GM21529 (cell line): ENCODE measurements at regions not wholly inside any gene's neighbourhood (a gene's known extent, or its start where the extent isn't known, plus 50 kb on each side); places are given as distances from the start of the nearest gene placed in this dataset.

Experiments used
- ATAC-seq: cut with Tn5 transposase; IDR thresholded peaks from one replicate; pipeline ENCODE4 v1.9.1; 2021; ENCODE audit not compliant: unreplicated experiment

DNA sequence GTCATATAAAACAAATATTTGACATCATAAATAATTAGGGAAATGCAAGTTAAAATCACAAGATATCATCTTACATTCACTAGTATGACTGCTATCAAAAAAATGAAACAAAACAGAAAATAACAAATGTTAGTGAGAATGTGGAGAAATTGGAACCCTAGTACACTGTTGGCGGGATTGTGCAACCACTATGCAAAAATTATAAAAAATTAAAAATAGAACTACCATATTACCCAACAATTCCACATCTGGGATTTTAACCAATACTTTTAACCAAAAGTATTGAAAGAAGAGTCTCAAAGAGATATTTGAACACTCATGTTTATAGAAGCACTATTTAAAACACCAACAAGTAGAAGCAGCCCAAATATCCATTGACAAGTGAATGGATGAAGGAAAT lies 797.2 kb upstream of the ADAMTS5 start:
- no peak for ATAC-seq

DNA sequence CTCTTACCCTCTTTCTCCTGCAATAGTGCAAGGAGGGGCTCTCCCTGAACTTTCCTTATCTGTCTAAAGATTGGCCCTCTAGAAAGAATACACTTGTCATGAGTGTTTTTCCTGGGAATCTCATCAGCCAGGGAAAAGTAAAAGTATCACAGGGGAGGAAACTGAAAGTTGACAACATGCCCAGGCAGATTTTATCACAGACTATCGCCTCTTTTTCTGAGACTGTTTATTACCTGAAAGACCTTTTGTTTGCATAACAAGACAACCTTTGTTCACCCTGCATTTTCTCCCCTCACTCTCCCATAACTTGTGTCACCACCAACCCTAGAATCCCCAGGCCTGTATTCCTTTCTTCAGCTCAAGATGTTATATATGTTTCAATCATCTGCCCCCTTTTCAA lies 794.7 kb upstream of the ADAMTS5 start:
- no peak for ATAC-seq

DNA sequence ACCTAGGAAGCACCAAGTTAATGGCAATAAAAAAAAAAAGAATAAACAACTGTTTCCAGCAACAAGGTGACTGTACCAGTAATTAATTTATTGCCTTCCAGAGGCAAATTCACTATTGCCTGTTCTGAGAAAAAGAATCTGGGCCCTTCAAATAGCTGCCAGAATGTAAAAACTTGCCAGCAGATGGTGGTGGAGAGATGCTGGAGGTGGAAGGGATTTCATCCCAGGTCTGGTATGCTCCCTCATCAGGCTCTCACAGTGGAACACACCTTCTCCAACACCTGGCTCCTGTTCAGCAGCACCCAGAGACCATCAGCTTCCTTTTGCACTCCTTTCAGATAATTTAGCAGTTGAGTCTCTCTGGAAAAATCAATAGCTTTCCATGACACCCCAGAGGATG lies 792.9 kb upstream of the ADAMTS5 start:
- ATAC-seq: no peak

DNA sequence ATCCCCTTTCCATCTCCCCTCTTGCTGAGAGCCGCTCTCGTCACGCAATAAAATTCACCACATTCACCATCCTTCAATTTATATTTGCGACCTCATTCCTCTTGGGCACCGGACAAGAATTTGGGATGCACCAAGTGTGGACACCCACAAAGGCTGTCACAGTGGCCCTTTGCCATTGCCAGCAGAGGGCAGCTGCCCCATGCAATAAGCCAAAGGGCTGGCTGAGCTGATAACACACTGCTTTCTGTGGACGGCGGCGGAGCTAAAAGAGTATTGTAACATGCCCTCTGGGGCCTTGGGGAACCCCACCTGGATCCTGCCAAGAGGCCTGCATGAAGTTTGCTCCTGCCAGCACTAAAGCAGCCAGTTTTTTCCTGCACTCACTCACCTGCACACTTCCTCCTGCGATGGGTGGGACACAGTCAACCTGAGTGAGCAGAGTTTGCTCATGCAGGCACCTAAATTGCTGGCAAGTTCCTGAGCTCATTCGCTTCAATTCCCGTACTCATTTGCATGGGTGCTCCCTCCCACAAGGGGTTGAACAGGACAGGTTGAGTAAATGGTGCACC lies 792.3 kb upstream of the ADAMTS5 start:
- no peak for ATAC-seq

DNA sequence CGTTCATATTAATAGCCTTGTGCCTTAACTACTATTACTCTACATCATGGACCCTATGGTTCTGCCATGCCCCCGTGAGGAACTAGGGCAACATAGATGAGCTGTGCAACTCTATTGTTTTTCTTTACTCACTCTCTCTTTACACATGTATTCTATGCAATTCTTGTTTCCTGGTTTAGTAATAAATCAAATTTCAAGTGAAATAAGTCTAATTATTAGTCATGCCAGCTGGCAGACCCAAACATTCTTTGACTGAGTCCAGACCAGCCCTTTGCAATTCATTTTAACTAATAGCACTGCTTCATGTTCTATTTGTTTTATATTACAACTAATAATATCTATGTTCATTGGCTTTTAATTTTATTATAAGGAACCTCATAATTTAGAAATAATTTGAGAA lies 789.3 kb upstream of the ADAMTS5 start:
- ATAC-seq: no peak

DNA sequence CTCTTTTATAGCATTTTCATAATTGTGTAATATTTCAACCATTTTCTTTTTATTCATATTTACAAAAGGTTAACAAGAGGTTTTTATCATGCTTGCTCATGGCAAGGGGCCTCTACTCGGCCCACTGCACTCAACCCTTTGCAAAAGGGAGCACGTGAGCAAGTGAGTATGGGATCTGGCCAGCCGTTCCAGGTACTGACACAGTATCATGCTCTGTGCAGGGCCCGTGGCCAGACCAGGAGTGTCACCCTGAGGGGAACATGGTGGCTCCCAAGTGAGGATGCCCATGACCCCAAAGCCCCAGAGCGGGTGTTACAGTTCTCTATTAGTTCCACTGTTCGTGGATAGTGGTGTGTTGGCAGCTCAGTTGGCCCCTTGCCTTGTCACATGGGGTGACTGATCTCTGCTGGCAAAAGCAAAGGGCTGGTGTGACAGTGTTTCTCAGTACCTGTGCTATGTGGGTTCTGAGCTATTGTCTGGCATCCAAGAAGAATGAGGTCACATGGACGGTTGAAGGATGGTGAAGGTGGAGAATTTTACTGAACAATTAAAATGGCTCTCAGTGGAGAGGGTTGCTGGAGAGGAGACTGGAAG lies 777.2 kb upstream of the ADAMTS5 start:
- no peak for ATAC-seq

DNA sequence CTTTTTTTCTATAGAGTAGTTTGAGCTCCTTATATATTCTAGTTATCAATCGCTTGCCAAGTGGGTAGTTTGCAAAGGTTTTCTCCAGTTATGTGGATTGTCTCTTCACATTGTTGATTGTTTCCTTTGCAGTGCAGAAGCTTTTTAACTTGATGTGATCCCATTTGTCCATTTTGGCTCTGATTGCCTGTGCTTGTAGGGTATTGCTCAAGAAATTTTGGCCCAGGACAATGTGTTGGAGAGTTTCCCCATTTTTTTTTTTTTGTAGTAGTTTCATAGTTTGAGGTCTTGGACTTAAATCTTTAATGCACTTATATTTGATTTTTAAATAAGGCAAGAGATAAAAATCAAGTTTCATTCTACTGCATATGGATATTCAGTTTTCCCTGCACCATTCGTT lies 774.8 kb upstream of the ADAMTS5 start:
- no peak for ATAC-seq

DNA sequence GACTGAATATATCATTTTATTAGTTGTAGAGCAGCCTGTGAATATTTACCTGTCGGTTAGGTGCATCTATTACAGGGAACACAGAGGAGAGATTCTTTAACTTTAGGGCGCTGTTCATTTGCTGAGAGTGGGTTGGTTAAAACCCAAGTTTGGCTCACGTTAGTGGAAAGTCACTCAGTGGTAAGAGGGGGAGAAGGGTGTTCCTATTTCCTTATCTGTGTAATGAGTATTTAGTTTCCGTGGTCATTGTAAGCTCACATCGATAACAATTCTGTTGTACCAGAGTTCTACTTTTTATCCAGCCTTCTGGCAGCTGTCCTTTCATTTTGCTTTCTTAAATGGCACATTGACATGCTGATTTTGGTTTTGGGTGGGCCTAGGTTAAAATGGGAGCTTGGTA lies 773.2 kb upstream of the ADAMTS5 start:
- no peak for ATAC-seq

DNA sequence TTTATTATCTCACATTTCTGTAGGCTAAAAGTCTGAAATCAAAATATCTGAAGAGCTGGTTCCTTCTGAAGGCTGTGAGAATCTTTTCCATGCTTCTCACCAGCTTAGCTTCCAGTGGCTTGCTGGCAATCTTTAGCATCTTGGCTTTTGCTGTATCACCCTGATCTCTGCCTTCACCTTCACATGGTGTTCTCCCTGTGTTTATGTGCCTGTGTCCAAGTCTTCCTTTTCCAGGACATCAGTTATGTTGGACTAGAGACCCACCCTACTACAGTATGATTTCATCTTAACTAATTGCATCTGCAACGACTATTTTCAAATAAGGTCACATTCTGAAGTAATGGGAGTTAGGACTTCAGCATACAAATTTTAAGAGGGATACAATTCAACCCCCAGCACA lies 772.3 kb upstream of the ADAMTS5 start:
- ATAC-seq: no peak

DNA sequence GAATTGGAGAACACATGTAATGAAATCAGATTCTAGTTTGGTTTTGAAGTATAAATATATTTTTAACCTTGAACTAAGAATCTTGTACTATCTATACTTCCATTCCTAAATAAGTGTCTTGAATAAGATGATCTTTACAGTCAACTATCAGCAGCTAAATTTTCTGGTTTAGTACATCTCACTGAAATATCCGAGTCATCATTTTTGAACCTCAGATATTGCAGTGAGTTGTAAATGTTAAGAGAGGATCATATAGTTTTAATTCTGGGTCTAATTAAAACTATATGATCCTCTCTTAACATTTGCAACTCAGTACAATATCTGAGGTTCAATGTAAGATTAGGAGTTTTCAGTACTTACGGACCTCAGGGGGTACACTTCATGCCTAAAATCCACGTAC lies 768.8 kb upstream of the ADAMTS5 start:
- no peak for ATAC-seq

DNA sequence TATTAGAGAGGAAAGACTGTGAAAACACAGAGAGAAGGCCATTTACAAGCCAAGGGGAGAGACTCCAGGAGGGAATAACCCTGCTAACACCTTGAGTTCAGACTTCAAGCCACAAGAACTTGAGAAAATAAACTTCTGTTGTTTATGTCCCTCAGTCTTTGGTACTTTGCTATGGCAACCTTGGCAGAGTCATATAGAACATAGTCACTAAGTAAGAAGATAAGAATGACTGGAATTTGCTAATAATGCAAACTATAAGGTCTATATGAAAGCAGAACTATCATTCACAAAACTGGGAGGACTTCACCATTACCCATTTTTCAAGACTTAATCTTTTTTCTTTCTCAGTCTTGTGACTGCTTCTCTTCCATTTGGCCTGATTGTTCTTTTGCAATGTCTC lies 767.3 kb upstream of the ADAMTS5 start:
- no peak for ATAC-seq

DNA sequence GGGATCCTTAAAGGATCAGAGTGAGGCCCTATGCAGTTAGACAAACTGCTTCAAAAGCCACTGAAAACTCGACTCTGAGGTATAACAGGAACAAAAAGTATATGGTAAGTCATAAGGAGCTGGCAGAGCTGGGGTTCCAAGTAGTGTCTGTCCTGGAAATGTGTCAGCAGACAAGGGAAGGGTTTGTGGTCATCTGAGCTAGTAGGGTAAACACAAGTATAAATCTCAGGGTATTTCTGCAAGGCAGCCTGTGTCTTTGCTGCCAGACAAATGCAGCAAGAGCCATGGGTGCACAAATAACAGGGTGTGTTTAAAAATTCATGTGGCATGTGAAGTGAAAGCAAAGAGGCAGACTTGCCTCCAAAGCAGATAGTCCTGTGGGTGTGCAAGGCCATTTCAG lies 759.0 kb upstream of the ADAMTS5 start:
- ATAC-seq: no peak

DNA sequence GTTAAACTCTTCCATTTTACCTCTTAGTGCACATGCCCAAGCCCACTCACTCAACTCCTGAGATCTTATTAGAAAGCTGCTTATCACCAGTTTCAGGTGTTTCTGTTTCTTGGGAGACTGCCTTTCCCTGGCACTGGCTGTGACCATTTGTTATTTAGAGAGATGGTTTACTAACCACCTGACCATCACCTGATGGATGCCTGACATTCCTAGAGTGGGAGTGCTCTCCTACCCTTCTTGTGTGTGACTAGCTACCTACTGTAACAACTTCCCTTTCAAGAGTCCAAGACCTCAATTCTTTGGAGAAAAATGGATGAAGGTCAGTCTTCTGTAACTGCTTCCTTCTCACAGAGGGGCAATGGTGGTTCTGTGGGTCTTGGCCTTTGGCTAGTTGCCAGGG lies 755.2 kb upstream of the ADAMTS5 start:
- ATAC-seq: no peak

DNA sequence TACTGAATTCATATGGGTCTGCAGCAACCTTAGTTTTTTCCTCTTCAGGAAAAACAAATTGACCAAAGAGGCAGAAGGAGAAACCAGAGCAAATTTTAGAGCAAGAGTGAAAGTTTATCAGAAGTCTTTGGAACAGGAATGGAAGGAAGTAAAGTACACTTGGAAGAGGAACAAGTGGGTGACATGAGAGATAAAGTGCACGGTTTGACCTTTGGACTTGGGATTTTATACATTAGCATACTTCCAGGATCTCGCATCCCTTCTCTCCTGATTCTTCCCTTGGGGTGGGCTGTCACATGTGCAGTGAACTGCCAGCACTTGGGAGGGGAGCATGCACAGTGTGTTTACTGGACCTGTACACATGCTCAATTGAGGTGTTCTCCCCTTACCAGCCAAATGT lies 754.8 kb upstream of the ADAMTS5 start:
- no peak for ATAC-seq

DNA sequence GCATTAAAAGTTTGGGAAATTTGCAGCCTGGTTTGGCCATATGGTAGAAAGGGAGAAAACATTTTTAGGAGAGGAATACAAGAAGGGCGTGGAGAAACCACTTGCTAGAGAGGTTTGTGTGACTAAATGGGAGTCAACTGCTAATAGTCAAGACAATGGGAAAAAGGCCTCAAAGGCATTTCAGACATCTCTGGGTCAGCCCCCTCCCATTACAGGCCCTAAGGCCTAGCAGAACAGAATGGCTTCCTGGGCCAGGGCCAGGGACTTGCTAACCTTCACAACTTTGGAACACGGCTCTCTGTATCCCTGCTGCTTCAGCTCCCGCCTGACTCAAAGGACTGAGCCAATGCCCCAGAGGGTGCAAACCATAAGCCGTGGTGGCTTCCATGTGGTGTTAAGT lies 752.3 kb upstream of the ADAMTS5 start:
- no peak for ATAC-seq

DNA sequence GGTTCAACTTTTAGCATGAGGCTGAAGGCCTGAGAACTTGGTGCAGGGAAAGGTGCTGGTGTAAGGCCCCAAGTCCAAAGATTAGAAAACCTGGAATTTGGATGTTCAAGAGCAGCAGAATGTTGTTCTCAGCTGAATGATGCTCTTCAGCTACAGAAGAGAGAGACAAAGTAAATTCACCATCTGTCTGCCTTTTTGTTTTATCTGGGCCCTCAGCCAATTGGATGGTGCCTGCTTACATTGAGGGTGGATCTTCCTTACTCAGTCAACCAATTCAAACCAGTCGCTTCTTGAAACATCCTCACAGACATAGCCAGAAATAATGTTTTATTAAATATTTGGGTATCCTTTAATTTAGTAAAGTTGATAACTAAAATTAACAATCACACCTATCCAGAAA lies 748.2 kb upstream of the ADAMTS5 start:
- no peak for ATAC-seq

DNA sequence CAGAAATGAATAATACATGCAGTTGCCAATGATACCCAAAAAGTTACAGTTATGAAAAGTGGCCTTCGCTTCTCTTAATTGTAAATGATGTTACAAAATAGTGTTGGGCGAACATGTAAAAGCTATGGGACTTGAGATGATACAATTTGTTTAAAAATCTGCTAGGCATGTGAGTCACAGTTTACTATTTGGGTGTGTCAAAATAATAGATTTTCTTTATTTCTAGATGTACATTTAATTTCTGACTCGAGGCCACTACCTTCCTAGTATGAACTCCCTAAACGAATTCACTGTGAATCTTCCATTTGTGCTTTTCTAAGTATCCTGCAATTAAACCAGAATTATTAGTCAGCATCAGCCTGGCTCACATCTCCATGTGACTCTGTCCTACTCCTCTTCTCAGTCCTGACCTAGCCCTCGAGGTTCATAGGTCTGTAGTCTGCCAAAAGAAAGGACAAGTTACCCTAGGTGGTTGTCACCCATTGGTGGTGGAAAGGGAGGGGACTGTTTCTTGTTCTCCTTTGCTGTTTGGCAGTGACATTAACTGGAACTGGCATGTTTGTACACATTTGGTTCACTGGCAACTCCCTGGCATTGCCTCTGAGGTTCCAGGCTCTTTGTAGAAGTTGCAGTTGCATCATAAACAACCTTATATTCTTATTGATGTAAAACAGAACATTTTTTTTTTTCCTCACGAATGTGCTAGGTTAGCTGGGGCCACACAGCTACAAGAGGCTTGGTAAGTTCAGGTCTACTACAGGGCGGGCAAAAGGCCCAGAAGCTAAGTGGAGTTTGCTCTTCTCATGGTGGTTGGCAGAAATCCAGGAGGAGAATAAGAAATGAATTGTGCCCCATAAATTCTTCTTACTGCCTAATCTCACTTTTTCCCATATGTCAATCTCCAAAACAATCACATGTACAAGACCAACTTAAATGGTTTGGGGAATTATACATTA lies 746.5 kb upstream of the ADAMTS5 start:
- no peak for ATAC-seq

DNA sequence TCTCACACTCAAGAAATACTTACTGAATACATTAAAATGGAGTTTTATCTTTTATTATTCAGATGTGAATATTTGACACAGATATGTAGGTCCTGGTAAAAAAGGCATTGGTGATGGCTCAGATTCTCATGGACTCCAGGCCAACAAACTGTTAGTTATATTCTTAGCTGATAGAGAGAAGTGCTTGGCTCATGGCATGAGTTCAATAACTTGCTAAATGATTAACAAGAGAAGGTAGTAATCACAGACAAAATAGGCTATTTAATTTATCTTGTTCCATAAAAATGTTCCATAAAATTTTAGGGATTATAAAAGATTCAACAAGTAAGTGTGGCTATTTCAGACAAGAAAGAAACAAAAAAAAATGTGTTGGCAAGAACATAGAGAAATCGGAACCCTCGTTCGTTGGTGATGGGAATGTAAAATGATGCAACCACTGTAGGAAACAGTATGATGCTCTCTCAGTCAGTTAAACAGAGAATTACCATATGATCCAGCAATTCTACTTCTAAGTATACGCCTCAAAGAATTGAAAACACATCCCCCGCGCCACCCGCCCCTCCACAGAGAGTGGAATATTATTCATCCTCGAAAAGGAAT lies 737.8 kb upstream of the ADAMTS5 start:
- no peak for ATAC-seq

DNA sequence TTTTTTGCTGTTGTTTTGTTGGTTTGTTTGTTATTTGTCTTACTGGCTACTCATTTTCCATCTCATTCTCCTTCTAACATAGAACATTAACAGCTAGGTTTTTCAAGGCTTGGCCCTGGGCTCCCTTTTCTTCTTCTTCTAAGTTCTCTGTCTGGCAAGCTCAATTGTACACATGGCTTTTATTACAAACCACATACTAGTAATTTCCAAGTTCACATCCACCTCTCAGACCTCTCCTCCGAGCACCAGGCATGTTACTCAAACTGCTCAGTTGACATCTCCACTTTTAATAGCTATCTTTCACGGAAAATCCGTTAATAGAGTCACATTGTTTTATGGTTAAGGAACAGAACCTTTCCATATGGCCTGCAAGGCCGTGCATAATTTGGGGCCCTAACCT lies 736.9 kb upstream of the ADAMTS5 start:
- no peak for ATAC-seq

DNA sequence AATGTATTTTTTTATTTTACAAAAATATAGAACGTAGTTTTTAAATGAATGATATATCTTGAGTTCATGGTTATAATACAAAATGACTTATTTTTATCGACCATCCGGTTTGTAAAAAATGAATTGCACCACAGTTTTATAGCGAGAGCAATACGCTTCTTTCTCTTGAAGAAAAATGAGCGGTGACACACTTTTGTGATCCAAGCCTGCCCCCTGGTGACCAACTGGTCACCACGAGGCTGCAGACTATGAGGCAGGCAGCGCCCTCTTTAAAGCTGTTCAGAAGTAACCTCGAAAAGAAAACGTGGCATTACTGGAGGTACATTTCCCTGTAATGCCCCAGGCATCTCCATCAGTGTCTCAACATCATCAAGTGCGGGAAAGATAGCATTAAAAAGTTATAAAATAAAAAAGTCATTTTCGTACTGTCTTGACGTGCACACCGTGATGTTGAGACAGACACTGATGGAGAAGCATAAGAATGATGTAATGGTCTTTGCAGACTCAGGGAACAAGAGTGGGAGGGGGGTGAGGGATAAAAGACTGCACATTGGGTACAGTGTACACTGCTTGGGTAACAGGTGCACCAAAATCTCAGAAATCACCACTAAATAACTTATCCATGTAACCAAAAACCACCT lies 734.2 kb upstream of the ADAMTS5 start:
- ATAC-seq: no peak

DNA sequence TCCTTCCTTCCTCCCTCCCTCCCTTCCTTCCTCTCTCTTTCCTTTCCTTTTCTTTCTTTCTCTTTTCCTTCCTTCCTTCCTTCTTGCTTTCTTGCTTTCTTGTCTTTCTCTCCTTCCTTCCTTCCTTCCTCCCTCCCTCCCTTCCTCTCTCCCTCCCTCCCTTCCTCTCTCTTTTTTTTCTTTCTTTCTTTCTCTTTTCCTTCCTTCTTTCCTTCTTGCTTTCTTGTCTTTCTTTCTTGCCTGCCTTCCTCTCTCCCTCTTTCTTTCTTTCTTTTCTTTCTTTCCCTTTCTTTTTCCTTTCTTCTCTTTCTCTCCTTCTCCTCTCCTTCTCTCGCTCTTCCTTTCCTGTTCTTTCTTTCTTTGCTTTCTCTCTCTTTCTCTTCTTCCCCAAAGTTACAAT lies 728.4 kb upstream of the ADAMTS5 start:
- no peak for ATAC-seq
